ENCODE measurements at regions not wholly inside any gene's neighbourhood (a gene's known extent, or its start where the extent isn't known, plus 50 kb on each side); places are given as distances from the start of the nearest gene placed in this dataset.
A peak's percentile ranks its signal among the peaks of the same experiment; 100 is the strongest.

GRCh38 chr2:144161061-144161460 lies 358.9 kb downstream of the ZEB2 start:
- Histone ChIP-seq H4K20me1 (ENCODE audit: low read depth) (no peaks in the 10 kb centered on the region), H3K4me2 (no peak overlapping the region), H3K9me3 (ENCODE audit: low read depth) (no peaks in the 10 kb centered on the region), H2AFZ (replicated peaks) (no peak overlapping the region), H3K27ac (no peak overlapping the region), H3K9ac (no peak overlapping the region), H3F3A (ENCODE audit: low read depth) (no peaks in the 10 kb centered on the region), H3K79me2 (ENCODE audit: low read depth) (no peaks in the 10 kb centered on the region), H3K27me3 (no peaks in the 10 kb centered on the region), H3K4me3 (no peak overlapping the region), H3K36me3 (no peaks in the 10 kb centered on the region), H3K4me1 (no peaks in the 10 kb centered on the region)
- no peak for DNase-seq (ENCODE audit: low spot score)
- Mint-ChIP-seq H3K4me1 (no peaks in the 10 kb centered on the region), H3K36me3 (peaks cover 2% of the 10 kb centered on the region), H3K4me3 (no peak overlapping the region), H3K27me3 (ENCODE audit: insufficient read depth, low read depth) (peaks cover 2% of the 10 kb centered on the region), H3K9me3 (no peaks in the 10 kb centered on the region), H3K27ac (no peak overlapping the region)
- TF ChIP-seq EZH2phosphoT487 (IDR thresholded peaks at IDR 0.05) (no peak), EZH2 (IDR thresholded peaks at IDR 0.05) (no peak), CTCF (IDR thresholded peaks at IDR 0.05) (no peak)

GRCh38 chr2:144159240-144159639 lies 360.7 kb downstream of the ZEB2 start:
- no peaks in the 10 kb centered on the region for H3K27me3 Mint-ChIP-seq (ENCODE audit: insufficient read depth, low read depth)
- H3K9me3 Mint-ChIP-seq, result no peaks in the 10 kb centered on the region
- no peak overlapping the region for H3K27ac Mint-ChIP-seq
- peak; percentile 19 for TF ChIP-seq CTCF (IDR thresholded peaks at IDR 0.05)
- TF ChIP-seq EZH2phosphoT487 (IDR thresholded peaks at IDR 0.05), result no peak
- H3K4me3 ChIP-seq, result no peak overlapping the region
- no peaks in the 10 kb centered on the region for H3K36me3 ChIP-seq
- H3K27ac ChIP-seq, result no peak overlapping the region
- H3K9me3 ChIP-seq (ENCODE audit: low read depth), result no peaks in the 10 kb centered on the region
- no peaks in the 10 kb centered on the region for H3K4me1 ChIP-seq
- no peaks in the 10 kb centered on the region for H3F3A ChIP-seq (ENCODE audit: low read depth)
- no peak overlapping the region for H3K4me3 Mint-ChIP-seq
- H3K9ac ChIP-seq, result no peak overlapping the region
- DNase-seq (ENCODE audit: low spot score), result no peak
- no peaks in the 10 kb centered on the region for H3K36me3 Mint-ChIP-seq
- no peak overlapping the region for H2AFZ ChIP-seq (replicated peaks)
- H3K79me2 ChIP-seq (ENCODE audit: low read depth), result no peaks in the 10 kb centered on the region
- no peaks in the 10 kb centered on the region for H3K27me3 ChIP-seq
- no peaks in the 10 kb centered on the region for H3K4me1 Mint-ChIP-seq
- H3K4me2 ChIP-seq, result no peak overlapping the region
- H4K20me1 ChIP-seq (ENCODE audit: low read depth), result no peaks in the 10 kb centered on the region

DNA sequence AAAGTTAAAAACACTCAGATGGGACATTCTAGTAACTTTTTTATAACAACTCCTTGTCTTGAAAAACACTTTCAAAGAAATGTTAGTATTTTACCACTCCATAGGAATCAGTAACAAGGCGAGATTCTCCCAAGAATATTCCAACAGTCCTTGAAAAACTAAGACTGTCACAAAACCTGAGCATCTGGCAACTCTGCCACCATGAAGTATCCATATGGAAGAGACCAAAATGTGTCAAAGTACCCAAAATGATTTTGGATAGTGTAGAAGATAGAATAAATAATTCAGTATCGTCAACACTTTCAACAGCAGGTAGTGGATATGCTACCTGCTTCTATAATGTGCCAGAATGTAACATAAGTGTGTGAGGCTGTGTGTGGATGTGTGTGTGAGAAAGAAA lies 361.8 kb downstream of the ZEB2 start:
- no peaks in the 10 kb centered on the region for H3K79me2 ChIP-seq (ENCODE audit: low read depth)
- no peaks in the 10 kb centered on the region for H3F3A ChIP-seq (ENCODE audit: low read depth)
- TF ChIP-seq CTCF (IDR thresholded peaks at IDR 0.05) (no peak), EZH2 (IDR thresholded peaks at IDR 0.05) (no peak)
- H2AFZ ChIP-seq (replicated peaks), result no peak overlapping the region
- H3K36me3 Mint-ChIP-seq, result no peaks in the 10 kb centered on the region
- no peaks in the 10 kb centered on the region for H3K9me3 ChIP-seq (ENCODE audit: low read depth)
- H3K4me3 Mint-ChIP-seq, result no peak overlapping the region
- no peaks in the 10 kb centered on the region for H3K4me1 Mint-ChIP-seq
- no peak overlapping the region for H3K27ac Mint-ChIP-seq
- H3K9me3 Mint-ChIP-seq, result no peaks in the 10 kb centered on the region
- H3K27ac ChIP-seq, result no peak overlapping the region
- H3K27me3 ChIP-seq, result no peaks in the 10 kb centered on the region
- peaks cover under 1% of the 10 kb centered on the region for H3K4me1 ChIP-seq
- H3K4me3 ChIP-seq, result no peak overlapping the region
- DNase-seq (ENCODE audit: low spot score), result no peak
- no peaks in the 10 kb centered on the region for H3K36me3 ChIP-seq
- H3K9ac ChIP-seq, result no peak overlapping the region
- H3K27me3 Mint-ChIP-seq (ENCODE audit: insufficient read depth, low read depth), result no peaks in the 10 kb centered on the region
- no peaks in the 10 kb centered on the region for H4K20me1 ChIP-seq (ENCODE audit: low read depth)
- no peak overlapping the region for H3K4me2 ChIP-seq

Measured in neural progenitor cell (in vitro differentiated cells).